Body of pancreas (tissue), 4 donors: ENCODE measurements at regions not wholly inside any gene's neighbourhood (a gene's known extent, or its start where the extent isn't known, plus 50 kb on each side); places are given as distances from the start of the nearest gene placed in this dataset.

Experiments
- CTCF ChIP-seq, 7 experiments: fragments of 450-650 bp in 4 of 7; fragments of 200-600 bp in 3 of 7; sonication (generic) in 3 of 7; IDR thresholded peaks; one replicate each; pipeline ENCODE4 v1.5.1; 2016 to 2019; ENCODE audit warnings: antibody characterized with exemption in 7 of 7
- POLR2A ChIP-seq, 3 donors: fragments of 450-650 bp; IDR thresholded peaks; one replicate each; pipeline ENCODE4 v1.6.1; 2016; ENCODE audit warnings: antibody characterized with exemption in 3 of 3, mild to moderate bottlenecking in 2 of 3

GRCh38 chr6:44776344-44776743, 388.8 kb downstream of the CDC5L start:
- no peak for TF ChIP-seq POLR2A (IDR thresholded peaks at IDR 0.05)
- no peak for TF ChIP-seq CTCF (IDR thresholded peaks at IDR 0.05)
